Cardiac muscle cell (in vitro differentiated cells and primary cell): ENCODE measurements at regions not wholly inside any gene's neighbourhood (a gene's known extent, or its start where the extent isn't known, plus 50 kb on each side); places are given as distances from the start of the nearest gene placed in this dataset.

ENCODE experiments used
- DNase-seq, 2 donors: peaks; one replicate each; pipeline versions ENCODE4 v3.0.0 to v3.0.0-alpha.2; 2010 to 2017; ENCODE audit warnings: low read depth in 1 of 2, low spot score in 1 of 2
- H3K27ac ChIP-seq: fragments of 200-600 bp; sonication (generic); 2 replicates; pipeline ENCODE4 v1.5.1; 2016
- H3K27me3 ChIP-seq: fragments of 200-600 bp; sonication (generic); 2 replicates; pipeline ENCODE4 v1.6.0; 2016; ENCODE audit warnings: control low read depth
- H3K36me3 ChIP-seq: fragments of 200-600 bp; sonication (generic); 2 replicates; pipeline ENCODE4 v1.5.1; 2016; ENCODE audit warnings: control low read depth
- H3K4me1 ChIP-seq: fragments of 200-600 bp; sonication (generic); 2 replicates; pipeline ENCODE4 v1.8.1; 2017; ENCODE audit warnings: low read depth, mild to moderate bottlenecking, mixed run types
- H3K4me3 ChIP-seq: fragments of 200-600 bp; sonication (generic); 2 replicates; pipeline ENCODE4 v1.5.1; 2016; ENCODE audit warnings: mild to moderate bottlenecking
- H3K9me3 ChIP-seq: fragments of 200-600 bp; sonication (generic); 2 replicates; pipeline ENCODE4 v1.5.1; 2017; ENCODE audit warnings: low read depth, mild to moderate bottlenecking, control low read depth
- CTCF ChIP-seq: IDR thresholded peaks from 2 replicates; pipeline ENCODE4 v1.5.1; 2012; ENCODE audit warnings: low read depth, mild to moderate bottlenecking, low read length

DNA sequence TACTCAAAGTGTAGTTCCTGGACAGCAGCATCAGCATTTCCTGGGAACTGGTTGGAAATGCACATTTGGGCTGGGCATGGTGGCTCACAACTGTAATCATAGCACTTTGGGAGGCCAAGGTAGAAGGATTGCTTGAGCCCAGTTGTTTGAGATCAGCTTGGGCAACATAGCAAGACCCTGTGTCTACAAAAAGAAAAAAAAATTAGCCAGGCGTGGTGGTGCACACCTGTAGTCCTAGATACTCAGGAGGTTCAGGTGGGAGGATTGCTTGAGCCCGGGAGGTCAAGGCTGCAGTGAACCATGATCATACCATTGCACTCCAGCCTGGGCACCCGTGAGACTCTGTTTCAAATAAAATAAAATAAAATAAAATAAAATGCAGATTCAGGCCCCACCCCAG lies 156.2 kb downstream of the CDC5L start:
- TF ChIP-seq CTCF: no peak
- DNase-seq: no peak
- H3K27ac ChIP-seq: no peak overlapping the region

GRCh38 chr6:44545224-44545623 lies 157.7 kb downstream of the CDC5L start:
- Histone ChIP-seq H3K9me3 (no peaks in the 10 kb centered on the region), H3K4me3 (no peak overlapping the region), H3K27me3 (no peaks in the 10 kb centered on the region), H3K4me1 (peaks cover 8% of the 10 kb centered on the region), H3K27ac (no peak overlapping the region), H3K36me3 (no peaks in the 10 kb centered on the region)
- no peak for TF ChIP-seq CTCF
- DNase-seq: no peak

More for the DNA sequence above, 156.2 kb downstream of the CDC5L start:
- H3K9me3 ChIP-seq: no peaks in the 10 kb centered on the region
- peaks cover 8% of the 10 kb centered on the region for H3K4me1 ChIP-seq
- no peaks in the 10 kb centered on the region for H3K36me3 ChIP-seq
- H3K27me3 ChIP-seq: no peaks in the 10 kb centered on the region
- H3K4me3 ChIP-seq: no peak overlapping the region

DNA sequence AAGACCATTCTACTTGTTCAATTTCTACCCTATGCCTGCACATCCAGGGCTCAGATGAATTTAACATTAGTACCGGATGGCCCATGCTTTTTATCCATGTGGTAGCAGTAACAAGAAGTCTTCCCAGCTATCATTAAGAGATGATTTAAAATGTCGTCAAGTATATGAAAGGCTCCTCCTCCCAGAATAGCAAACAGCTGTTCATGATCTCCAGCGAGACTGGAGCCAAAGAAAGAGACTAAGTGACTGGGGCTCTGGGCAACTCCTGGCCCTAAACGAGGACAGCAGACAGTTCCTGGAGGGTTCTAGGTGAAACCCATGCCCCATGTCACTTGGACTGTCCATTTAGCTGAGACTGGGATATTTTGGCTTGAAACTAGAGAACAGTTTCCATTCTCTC lies 160.8 kb downstream of the CDC5L start:
- no peaks in the 10 kb centered on the region for H3K4me1 ChIP-seq
- no peak overlapping the region for H3K4me3 ChIP-seq
- DNase-seq: no peak
- H3K27ac ChIP-seq: no peak overlapping the region
- no peaks in the 10 kb centered on the region for H3K9me3 ChIP-seq
- TF ChIP-seq CTCF: no peak
- no peaks in the 10 kb centered on the region for H3K36me3 ChIP-seq
- no peaks in the 10 kb centered on the region for H3K27me3 ChIP-seq

GRCh38 chr6:44549516-44549915 lies 162.0 kb downstream of the CDC5L start:
- H3K4me3 ChIP-seq: no peak overlapping the region
- no peak for DNase-seq
- H3K27ac ChIP-seq: no peak overlapping the region
- no peaks in the 10 kb centered on the region for H3K36me3 ChIP-seq
- no peaks in the 10 kb centered on the region for H3K4me1 ChIP-seq
- H3K27me3 ChIP-seq: no peaks in the 10 kb centered on the region
- no peak for TF ChIP-seq CTCF
- no peaks in the 10 kb centered on the region for H3K9me3 ChIP-seq

GRCh38 chr6:44554194-44554593 lies 166.7 kb downstream of the CDC5L start:
- no peaks in the 10 kb centered on the region for H3K9me3 ChIP-seq
- H3K27ac ChIP-seq: no peak overlapping the region
- H3K27me3 ChIP-seq: no peaks in the 10 kb centered on the region
- H3K4me1 ChIP-seq: no peaks in the 10 kb centered on the region
- no peaks in the 10 kb centered on the region for H3K36me3 ChIP-seq
- H3K4me3 ChIP-seq: no peak overlapping the region
- TF ChIP-seq CTCF: no peak
- no peak for DNase-seq

DNA sequence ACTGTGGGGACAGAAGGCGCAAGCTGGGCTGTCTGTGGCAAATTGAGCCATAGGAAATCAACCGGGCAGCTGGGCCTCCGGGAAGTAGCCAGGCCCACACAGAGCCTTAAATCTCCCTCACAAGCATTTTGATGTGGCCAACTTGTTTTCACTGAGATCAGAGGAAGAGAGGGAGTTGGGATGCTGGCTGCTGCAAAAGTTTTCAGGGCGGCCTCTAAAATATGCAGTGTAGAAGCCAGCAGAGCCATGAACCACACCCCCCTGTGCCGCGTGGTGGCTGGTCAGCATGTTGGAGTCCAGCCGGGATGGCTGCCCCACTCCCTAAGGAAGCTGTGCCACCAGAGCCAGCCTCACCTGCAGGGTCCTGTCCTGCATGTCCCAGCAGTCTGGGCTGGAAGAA lies 167.4 kb downstream of the CDC5L start:
- Histone ChIP-seq H3K4me3 (no peak overlapping the region), H3K4me1 (no peaks in the 10 kb centered on the region)
- no peak for TF ChIP-seq CTCF

More for the DNA sequence above, 167.4 kb downstream of the CDC5L start:
- no peak overlapping the region for H3K27ac ChIP-seq
- H3K9me3 ChIP-seq: no peaks in the 10 kb centered on the region
- DNase-seq: no peak
- no peaks in the 10 kb centered on the region for H3K36me3 ChIP-seq
- no peaks in the 10 kb centered on the region for H3K27me3 ChIP-seq
